IMR-90 (cell line): ENCODE measurements at regions not wholly inside any gene's neighbourhood (a gene's known extent, or its start where the extent isn't known, plus 50 kb on each side); places are given as distances from the start of the nearest gene placed in this dataset.

Experiments
- ATAC-seq: fragments of 200-7000 bp; cut with Tn5 transposase; 2 replicates; pipeline ENCODE4 v1.9.1; 2020; ENCODE audit warnings: low read depth, mild to moderate bottlenecking, moderate library complexity
- BruUV-seq: library from RNA; stranded (reverse); fragments of 400-500 nt; replicated peaks from 2 replicates; lab custom pipeline; 2021; lab: Mats Ljungman, UMichigan
- CTCF ChIA-PET: fragments of 300-600 bp; formaldehyde crosslinking; extraction: SDS; loops from one replicate; lab custom pipeline; 2021; ENCODE audit warnings: antibody characterized with exemption; lab: Yijun Ruan, JAX
- POLR2A ChIA-PET: fragments of 300-600 bp; sonication (Branson Sonifier 250); formaldehyde crosslinking; loops from one replicate; lab custom pipeline; 2022; ENCODE audit warnings: antibody characterized with exemption; ENCODE audit not compliant: unreplicated experiment; lab: Charles Lee
- DNase-seq: peaks from one replicate; pipeline ENCODE4 v3.0.0; 2013
- H2AFZ ChIP-seq: replicated peaks from 2 replicates; pipeline ENCODE3; 2013; ENCODE audit warnings: low read length, mild to moderate bottlenecking; ENCODE audit not compliant: poor library complexity
- H2AK5ac ChIP-seq: 2 replicates; pipeline ENCODE4 v1.6.1; 2013; ENCODE audit warnings: low read depth, low read length, inconsistent platforms
- H2AK9ac ChIP-seq: replicated peaks from 2 replicates; pipeline ENCODE3; 2013; ENCODE audit warnings: mild to moderate bottlenecking, low read depth, low read length, moderate library complexity; ENCODE audit not compliant: poor library complexity
- H2BK120ac ChIP-seq: 2 replicates; pipeline ENCODE4 v1.6.1; 2013; ENCODE audit warnings: low read depth, low read length, inconsistent platforms
- H2BK15ac ChIP-seq: 3 replicates; pipeline ENCODE4 v1.6.1; 2013; ENCODE audit warnings: low read depth, low read length, inconsistent platforms
- H2BK20ac ChIP-seq: 2 replicates; pipeline ENCODE4 v1.6.1; 2013; ENCODE audit warnings: low read depth, mild to moderate bottlenecking, inconsistent platforms, low read length, moderate library complexity
- H2BK5ac ChIP-seq: 2 replicates; pipeline ENCODE4 v1.6.1; 2013; ENCODE audit warnings: mild to moderate bottlenecking, low read depth, low read length, inconsistent platforms; ENCODE audit not compliant: poor library complexity, severe bottlenecking
- H3K14ac ChIP-seq: replicated peaks from 2 replicates; pipeline ENCODE4 v1.6.1; 2013; ENCODE audit warnings: low read depth, low read length, inconsistent platforms
- H3K18ac ChIP-seq: 2 replicates; pipeline ENCODE4 v1.6.1; 2013; ENCODE audit warnings: low read depth, low read length, control low read depth
- H3K23ac ChIP-seq: 2 replicates; pipeline ENCODE4 v1.6.1; 2013; ENCODE audit warnings: low read depth, low read length, inconsistent platforms
- H3K27ac ChIP-seq: 2 replicates; pipeline ENCODE4 v1.5.1; 2013; ENCODE audit warnings: mild to moderate bottlenecking, control low read depth, low read length; ENCODE audit not compliant: insufficient read depth
- H3K27me3 ChIP-seq: 2 replicates; pipeline ENCODE4 v1.6.1; 2013; ENCODE audit warnings: low read length; ENCODE audit not compliant: control insufficient read depth, insufficient read depth
- H3K36me3 ChIP-seq: 2 replicates; pipeline ENCODE4 v1.6.1; 2013; ENCODE audit warnings: low read length, mixed read lengths; ENCODE audit not compliant: control insufficient read depth, insufficient read depth
- H3K4ac ChIP-seq: 2 replicates; pipeline ENCODE4 v1.6.1; 2013; ENCODE audit warnings: low read depth, low read length, inconsistent platforms
- H3K4me1 ChIP-seq: 2 replicates; pipeline ENCODE4 v1.6.1; 2013; ENCODE audit warnings: low read length, mixed read lengths; ENCODE audit not compliant: control insufficient read depth, insufficient read depth
- H3K4me2 ChIP-seq: 2 replicates; pipeline ENCODE4 v1.6.1; 2013; ENCODE audit warnings: low read depth, mild to moderate bottlenecking, control low read depth, low read length, moderate library complexity
- H3K4me3 ChIP-seq: 2 replicates; pipeline ENCODE4 v1.5.1; 2013; ENCODE audit warnings: low read depth, mild to moderate bottlenecking, control low read depth, low read length, moderate library complexity; ENCODE audit not compliant: insufficient read depth
- H3K56ac ChIP-seq: 2 replicates; pipeline ENCODE4 v1.6.1; 2013; ENCODE audit warnings: low read length, inconsistent platforms; ENCODE audit not compliant: insufficient read depth; ENCODE audit errors: extremely low read depth
- H3K79me1 ChIP-seq, 2 experiments: 2 replicates each; pipeline ENCODE4 v1.6.1; 2013; ENCODE audit warnings: low read length in 2 of 2, inconsistent platforms in 1 of 2, low read depth in 1 of 2
- H3K9ac ChIP-seq: 2 replicates; pipeline ENCODE4 v1.6.1; 2013; ENCODE audit warnings: low read depth, low read length, control low read depth
- H3K9me1 ChIP-seq: 2 replicates; pipeline ENCODE4 v1.6.1; 2013; ENCODE audit warnings: low read length, inconsistent platforms; ENCODE audit not compliant: insufficient read depth
- H3K9me3 ChIP-seq: 2 replicates; pipeline ENCODE4 v1.6.1; 2013; ENCODE audit warnings: low read length; ENCODE audit not compliant: control insufficient read depth, insufficient read depth
- H4K20me1 ChIP-seq: 2 replicates; pipeline ENCODE4 v1.6.1; 2013; ENCODE audit warnings: low read length, inconsistent platforms; ENCODE audit not compliant: insufficient read depth
- H4K5ac ChIP-seq: 2 replicates; pipeline ENCODE4 v1.6.1; 2013; ENCODE audit warnings: mild to moderate bottlenecking, low read depth, low read length, control low read depth
- H4K8ac ChIP-seq, 2 experiments: 2 replicates each; pipeline ENCODE4 v1.6.1; 2013; ENCODE audit warnings: low read depth in 2 of 2, low read length in 2 of 2, control low read depth in 1 of 2, inconsistent platforms in 1 of 2
- H4K91ac ChIP-seq: 2 replicates; pipeline ENCODE4 v1.6.1; 2013; ENCODE audit warnings: low read depth, low read length, inconsistent platforms; ENCODE audit not compliant: insufficient read depth
- BHLHE40 ChIP-seq: fragments of 150-350 bp; IDR thresholded peaks from 2 replicates; pipeline ENCODE4 v1.6.1; 2016; ENCODE audit warnings: mild to moderate bottlenecking, low read depth, low read length
- CHD1 ChIP-seq: IDR thresholded peaks from 2 replicates; pipeline ENCODE4 v1.6.1; 2012; ENCODE audit warnings: low read depth, low read length, improper control_type of control experiment
- CTCF ChIP-seq: conservative IDR thresholded peaks from 2 replicates; pipeline ENCODE4 v1.5.1; 2012; ENCODE audit warnings: mild to moderate bottlenecking, low read depth, low read length, improper control_type of control experiment
- ELK1 ChIP-seq: fragments of 150-350 bp; IDR thresholded peaks from 2 replicates; pipeline ENCODE4 v1.6.1; 2016; ENCODE audit warnings: low read depth, mild to moderate bottlenecking, low read length, moderate library complexity, borderline replicate concordance
- FOS ChIP-seq: fragments of 150-350 bp; IDR thresholded peaks from 2 replicates; pipeline ENCODE4 v1.6.1; 2016; ENCODE audit warnings: low read depth, low read length
- MAFK ChIP-seq: IDR thresholded peaks from 2 replicates; pipeline ENCODE4 v1.6.1; 2012; ENCODE audit warnings: low read depth, low read length, improper control_type of control experiment
- MAZ ChIP-seq: IDR thresholded peaks from 2 replicates; pipeline ENCODE4 v1.6.1; 2012; ENCODE audit warnings: low read depth, mild to moderate bottlenecking, low read length, improper control_type of control experiment, moderate library complexity, borderline replicate concordance
- MXI1 ChIP-seq: IDR thresholded peaks from 2 replicates; pipeline ENCODE4 v1.6.1; 2012; ENCODE audit warnings: low read depth, mild to moderate bottlenecking, low read length, moderate library complexity, borderline replicate concordance
- NFE2L2 ChIP-seq: fragments of 150-350 bp; IDR thresholded peaks from 2 replicates; pipeline ENCODE4 v1.6.1; 2016; ENCODE audit warnings: low read depth, mild to moderate bottlenecking, low read length
- POLR2A ChIP-seq: IDR thresholded peaks from 2 replicates; pipeline ENCODE4 v1.6.1; 2012; ENCODE audit warnings: mild to moderate bottlenecking, low read depth, low read length
- RAD21 ChIP-seq: IDR thresholded peaks from 2 replicates; pipeline ENCODE4 v1.6.1; 2012; ENCODE audit warnings: low read length, improper control_type of control experiment
- RCOR1 ChIP-seq: IDR thresholded peaks from 2 replicates; pipeline ENCODE4 v1.6.1; 2012; ENCODE audit warnings: mild to moderate bottlenecking, low read length, improper control_type of control experiment; ENCODE audit not compliant: insufficient replicate concordance
- RFX5 ChIP-seq: IDR thresholded peaks from 2 replicates; pipeline ENCODE4 v1.8.0; 2012; ENCODE audit warnings: low read depth, mild to moderate bottlenecking, low read length, moderate library complexity
- SMC3 ChIP-seq: fragments of 150-350 bp; IDR thresholded peaks from 2 replicates; pipeline ENCODE4 v1.6.1; 2016; ENCODE audit warnings: low read depth, mild to moderate bottlenecking, antibody characterized with exemption, low read length, moderate library complexity
- USF2 ChIP-seq: fragments of 150-350 bp; IDR thresholded peaks from 2 replicates; pipeline ENCODE4 v1.6.1; 2017; ENCODE audit warnings: mild to moderate bottlenecking, antibody characterized with exemption, low read length, low read depth
- WGBS, 2 experiments: methylation state at CpG; one replicate each; pipeline versions ENCODE4 v1.1.5 to v1.1.7; 2013; ENCODE audit warnings: missing lambda C conversion rate in 2 of 2; ENCODE audit not compliant: insufficient read length in 1 of 2; ENCODE audit errors: extremely low coverage in 2 of 2; 5-methylcytosine and 5-hydroxymethylcytosine counted together
- dilution Hi-C: fragments of 300-500 bp; cut with HindIII; formaldehyde crosslinking; loops from one replicate; pipeline ENCODE4 v1.14.3; 2018; ENCODE audit warnings: low sequenced_read_pairs; ENCODE audit not compliant: unreplicated experiment
- in situ Hi-C: fragments of 300-500 bp; cut with MboI; formaldehyde crosslinking; loops from 3 replicates; pipeline ENCODE4 v1.14.3; 2019; ENCODE audit warnings: low sequenced_read_pairs, inconsistent platforms, mixed read lengths
- intact Hi-C: fragments of 100-400 bp; cut with micrococcal nuclease; formaldehyde crosslinking; loops from 2 replicates; pipeline ENCODE4 v1.10.0; 2022

DNA sequence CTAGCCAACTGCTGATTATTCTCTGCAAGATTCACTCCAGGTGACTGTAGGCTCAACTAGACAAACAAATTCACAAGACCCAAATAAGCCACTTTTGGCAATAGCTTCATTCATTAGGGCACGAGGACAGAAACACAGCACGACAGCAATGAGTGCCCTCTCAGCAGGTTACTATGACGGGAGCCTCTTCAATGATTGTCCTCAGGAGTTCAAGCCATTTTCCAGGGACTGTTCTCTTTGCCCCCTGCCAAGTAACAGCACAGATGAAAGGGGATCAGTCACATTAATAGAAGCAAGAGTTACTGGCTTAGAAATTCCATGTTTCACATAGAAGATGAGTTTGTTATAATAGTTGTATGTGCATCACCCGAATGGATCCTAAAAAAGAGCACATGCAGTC, 712.2 kb downstream of the CDH8 start:
- H3K14ac ChIP-seq = no peak overlapping the region
- in situ Hi-C loops = no loop called here
- no TSS peak for BruUV-seq

More for the DNA sequence above, 712.2 kb downstream of the CDH8 start:
- H3K36me3 ChIP-seq = no peaks in the 10 kb centered on the region
- no CpG with 5 or more reads among the region's 4 CpGs for WGBS, 2 experiments
- no peak overlapping the region for H3K4me2 ChIP-seq
- no peak for TF ChIP-seq RFX5
- no peak for TF ChIP-seq USF2
- no peak for TF ChIP-seq BHLHE40
- no peak for TF ChIP-seq RCOR1
- TF ChIP-seq CHD1 = no peak
- no peak for TF ChIP-seq MAFK
- TF ChIP-seq SMC3 = no peak
- TF ChIP-seq FOS = no peak
- TF ChIP-seq MAZ = no peak
- no peak for TF ChIP-seq CTCF
- TF ChIP-seq POLR2A = no peak
- no peak for TF ChIP-seq RAD21
- no peak for TF ChIP-seq MXI1
- TF ChIP-seq NFE2L2 = no peak
- TF ChIP-seq ELK1 = no peak
- no peak overlapping the region for H3K18ac ChIP-seq
- ChIA-PET CTCF (no interaction called here), POLR2A (no interaction called here)
- no peak overlapping the region for H3K4me3 ChIP-seq
- dilution Hi-C loops (no loop called here), intact Hi-C loops (no loop called here)
- H2AK5ac ChIP-seq = no peak overlapping the region
- H3K79me1 ChIP-seq = no peaks in the 10 kb centered on the region
- H3K9me3 ChIP-seq = peaks cover 5% of the 10 kb centered on the region; the same call in 1 of the 2 replicates
- no peak overlapping the region for H3K27ac ChIP-seq
- no peaks in the 10 kb centered on the region for H3K4me1 ChIP-seq
- no peak overlapping the region for H2BK120ac ChIP-seq
- no peak overlapping the region for H2BK20ac ChIP-seq
- no peak for DNase-seq
- no peaks in the 10 kb centered on the region for H3K9me1 ChIP-seq
- no peaks in the 10 kb centered on the region for H4K20me1 ChIP-seq
- H2AFZ ChIP-seq = no peak overlapping the region
- no peak overlapping the region for H3K56ac ChIP-seq
- H3K4ac ChIP-seq = no peak overlapping the region
- no peak overlapping the region for H2BK5ac ChIP-seq
- no peak overlapping the region for H4K8ac ChIP-seq
- H3K23ac ChIP-seq = no peak overlapping the region
- H3K9ac ChIP-seq = no peak overlapping the region
- no peak for ATAC-seq
- no peak overlapping the region for H4K91ac ChIP-seq
- no peak overlapping the region for H2AK9ac ChIP-seq
- no peak overlapping the region for H4K5ac ChIP-seq
- H2BK15ac ChIP-seq = no peak overlapping the region
- H3K27me3 ChIP-seq = no peaks in the 10 kb centered on the region
